ENCODE measurements at regions not wholly inside any gene's neighbourhood (a gene's known extent, or its start where the extent isn't known, plus 50 kb on each side); places are given as distances from the start of the nearest gene placed in this dataset.
"Not testable (repeated sequence)": the region's sequence is repeated elsewhere in the genome, so short reads cannot be mapped to it uniquely, and the experiment has no call there.

- H3K4me3 ChIP-seq (ENCODE audit: control insufficient read depth, low read depth, low read length) = no peak overlapping the region
- TF ChIP-seq CTCF (conservative IDR thresholded peaks at IDR 0.05; ENCODE audit: control insufficient read depth, insufficient read depth, low read depth, low read length) = no peak
- DNase-seq (ENCODE audit: low read depth) = no peak
Measured at GRCh38 chr4:54596201-54596600, 61.6 kb upstream of the KIT start.

DNA sequence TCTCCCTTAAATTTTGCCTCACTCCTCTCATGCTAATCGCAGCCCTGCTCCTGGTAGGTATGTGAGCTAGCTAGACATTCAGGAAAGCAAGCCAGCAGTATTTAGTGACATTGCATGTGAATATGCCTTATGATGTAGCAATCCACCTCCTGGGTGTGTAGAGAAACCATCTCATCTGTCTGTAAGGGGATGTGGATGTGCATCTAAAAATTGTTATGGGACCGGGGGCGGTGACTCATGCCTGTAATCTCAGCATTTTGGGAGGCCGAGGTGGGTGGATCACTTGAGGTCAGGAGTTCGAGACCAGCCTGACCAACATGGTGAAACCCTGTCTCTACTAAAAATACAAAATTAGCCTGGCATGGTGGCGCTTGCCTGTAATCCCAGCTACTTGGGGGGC, 60.1 kb upstream of the KIT start:
- not testable (repeated sequence) for H3K4me3 ChIP-seq (ENCODE audit: control insufficient read depth, low read depth, low read length); DNase-seq (ENCODE audit: low read depth)

GRCh38 chr4:54602175-54602574, 55.6 kb upstream of the KIT start:
- not testable (repeated sequence) for H3K4me3 ChIP-seq (ENCODE audit: control insufficient read depth, low read depth, low read length); DNase-seq (ENCODE audit: low read depth)

- TF ChIP-seq CTCF (conservative IDR thresholded peaks at IDR 0.05; ENCODE audit: control insufficient read depth, insufficient read depth, low read depth, low read length) = no peak
- H3K4me3 ChIP-seq (ENCODE audit: control insufficient read depth, low read depth, low read length) = no peak overlapping the region
- no peak for DNase-seq (ENCODE audit: low read depth)
Measured at GRCh38 chr4:54607067-54607466, 50.7 kb upstream of the KIT start.

GRCh38 chr4:54607521-54607920, 50.2 kb upstream of the KIT start:
- H3K4me3 ChIP-seq (ENCODE audit: control insufficient read depth, low read depth, low read length) = no peak overlapping the region
- TF ChIP-seq CTCF (conservative IDR thresholded peaks at IDR 0.05; ENCODE audit: control insufficient read depth, insufficient read depth, low read depth, low read length) = no peak
- no peak for DNase-seq (ENCODE audit: low read depth)

All from fibroblast of mammary gland (primary cell).